ENCODE measurements at regions not wholly inside any gene's neighbourhood (a gene's known extent, or its start where the extent isn't known, plus 50 kb on each side); places are given as distances from the start of the nearest gene placed in this dataset.

- no peak overlapping the region for H3K14ac ChIP-seq (ENCODE audit: insufficient read depth, low read length)
- H2BK15ac ChIP-seq (ENCODE audit: low read depth, low read length) = no peak overlapping the region
- H2BK12ac ChIP-seq (ENCODE audit: insufficient read length, low read depth, low read length) = no peak overlapping the region
- no peak for TF ChIP-seq CTCF (conservative IDR thresholded peaks at IDR 0.05)
- no peak overlapping the region for H2BK20ac ChIP-seq (ENCODE audit: low read depth, low read length, poor library complexity, severe bottlenecking)
- no peak overlapping the region for H3K23ac ChIP-seq (ENCODE audit: insufficient read length, low read depth, low read length)
- Mint-ChIP-seq H3K27ac (no peak overlapping the region), H3K36me3 (ENCODE audit: insufficient read depth in 1 of 3, low read depth in 3 of 3) (no peaks in the 10 kb centered on the region; a peak in 1 of 7 replicates), H3K4me1 (peaks cover 7% of the 10 kb centered on the region in 2 experiments; a peak in 3 of 4 replicates), H3K27me3 (ENCODE audit: low read depth) (no peaks in the 10 kb centered on the region), H3K9me3 (no peaks in the 10 kb centered on the region), H3K4me3 (no peak overlapping the region)
- no peak overlapping the region for H3K9ac ChIP-seq (ENCODE audit: extremely low read depth, insufficient read length, low read length)
- no peak overlapping the region for H4K91ac ChIP-seq (ENCODE audit: insufficient read length, low read depth, low read length)
- no peaks in the 10 kb centered on the region for H3K4me1 ChIP-seq (ENCODE audit: insufficient read depth, low read length)
- H4K8ac ChIP-seq (replicated peaks; ENCODE audit: insufficient read length, low read depth, low read length) = no peak overlapping the region
- H4K20me1 ChIP-seq (ENCODE audit: control insufficient read depth, insufficient read depth, insufficient read length) = no peaks in the 10 kb centered on the region
- H3T11ph ChIP-seq (ENCODE audit: low read length) = no peak overlapping the region
- no peak overlapping the region for H2BK120ac ChIP-seq (ENCODE audit: low read depth, low read length, poor library complexity, severe bottlenecking)
- no peak overlapping the region for H3K4ac ChIP-seq (ENCODE audit: low read depth, low read length)
- no peaks in the 10 kb centered on the region for H3K79me2 ChIP-seq (ENCODE audit: insufficient read depth, low read length)
- no CpG with 5 or more reads among the region's 6 CpGs for WGBS (ENCODE audit: extremely low coverage, insufficient read length, low lambda C conversion rate)
- H3K56ac ChIP-seq (ENCODE audit: insufficient read length, low read depth, low read length) = no peak overlapping the region
- H3K27me3 ChIP-seq (ENCODE audit: insufficient read depth, low read length) = no peaks in the 10 kb centered on the region
- H3K18ac ChIP-seq (ENCODE audit: insufficient read length, low read depth, low read length) = no peak overlapping the region
- H3K23me2 ChIP-seq (ENCODE audit: insufficient read length, low read depth, low read length, poor library complexity, severe bottlenecking) = no peaks in the 10 kb centered on the region
- H3K79me1 ChIP-seq (ENCODE audit: insufficient read depth, low read depth, low read length, poor library complexity, severe bottlenecking) = no peaks in the 10 kb centered on the region
- DNase-seq = no peak
- no peak overlapping the region for H4K5ac ChIP-seq (ENCODE audit: insufficient read length, low read depth, low read length)
- H2AFZ ChIP-seq (ENCODE audit: low read length) = no peak overlapping the region
- H2AK5ac ChIP-seq (ENCODE audit: insufficient read length, low read length) = no peak overlapping the region
- no peaks in the 10 kb centered on the region for H3K9me3 ChIP-seq (ENCODE audit: control insufficient read depth, low read depth, low read length)
- no peak overlapping the region for H3K27ac ChIP-seq (ENCODE audit: insufficient read length, low read depth, low read length)
- no peak overlapping the region for H3K4me2 ChIP-seq (ENCODE audit: insufficient read depth, insufficient read length, low read length)
- H2BK5ac ChIP-seq (ENCODE audit: insufficient read length, low read length) = no peak overlapping the region
These were observed 184.2 kb upstream of the SPTLC3 start for GRCh38 chr20:12824328-12825225.
